ENCODE measurements at regions not wholly inside any gene's neighbourhood (a gene's known extent, or its start where the extent isn't known, plus 50 kb on each side); places are given as distances from the start of the nearest gene placed in this dataset.

DNA sequence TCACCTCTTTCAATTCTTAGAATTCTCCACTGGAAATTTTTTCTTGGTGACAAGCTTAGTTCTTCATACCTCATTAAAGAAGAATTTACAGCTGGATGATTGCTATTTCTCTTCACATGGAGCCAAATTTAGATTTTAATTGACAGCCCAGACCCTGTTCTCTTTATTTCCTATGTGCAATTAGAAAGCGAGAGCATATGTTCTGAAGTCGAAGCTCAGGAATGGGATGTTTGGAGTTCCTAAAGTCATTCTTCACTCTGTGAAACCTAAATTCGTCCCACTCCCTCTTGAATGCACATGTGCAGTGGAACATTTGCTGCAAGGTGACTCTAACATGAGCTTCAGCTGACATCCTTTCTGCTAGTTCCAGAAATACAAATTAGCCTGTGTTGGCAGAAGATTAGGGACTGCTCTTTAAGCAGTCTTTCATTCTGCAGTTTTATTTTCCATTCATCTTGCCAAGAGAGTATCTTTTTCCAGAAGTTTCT is 129.3 kb upstream of the KCNJ16 start:
- TF ChIP-seq, protein P1, sequence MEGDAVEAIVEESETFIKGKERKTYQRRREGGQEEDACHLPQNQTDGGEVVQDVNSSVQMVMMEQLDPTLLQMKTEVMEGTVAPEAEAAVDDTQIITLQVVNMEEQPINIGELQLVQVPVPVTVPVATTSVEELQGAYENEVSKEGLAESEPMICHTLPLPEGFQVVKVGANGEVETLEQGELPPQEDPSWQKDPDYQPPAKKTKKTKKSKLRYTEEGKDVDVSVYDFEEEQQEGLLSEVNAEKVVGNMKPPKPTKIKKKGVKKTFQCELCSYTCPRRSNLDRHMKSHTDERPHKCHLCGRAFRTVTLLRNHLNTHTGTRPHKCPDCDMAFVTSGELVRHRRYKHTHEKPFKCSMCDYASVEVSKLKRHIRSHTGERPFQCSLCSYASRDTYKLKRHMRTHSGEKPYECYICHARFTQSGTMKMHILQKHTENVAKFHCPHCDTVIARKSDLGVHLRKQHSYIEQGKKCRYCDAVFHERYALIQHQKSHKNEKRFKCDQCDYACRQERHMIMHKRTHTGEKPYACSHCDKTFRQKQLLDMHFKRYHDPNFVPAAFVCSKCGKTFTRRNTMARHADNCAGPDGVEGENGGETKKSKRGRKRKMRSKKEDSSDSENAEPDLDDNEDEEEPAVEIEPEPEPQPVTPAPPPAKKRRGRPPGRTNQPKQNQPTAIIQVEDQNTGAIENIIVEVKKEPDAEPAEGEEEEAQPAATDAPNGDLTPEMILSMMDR (IDR thresholded peaks at IDR 0.05), result no peak
- TF ChIP-seq POLR2A (IDR thresholded peaks at IDR 0.05) (no peak), POLR2AphosphoS5 (IDR thresholded peaks at IDR 0.05) (no peak)

Data from suprapubic skin (tissue), 4 donors.